Sigmoid colon (tissue), 6 donors: ENCODE measurements at regions not wholly inside any gene's neighbourhood (a gene's known extent, or its start where the extent isn't known, plus 50 kb on each side); places are given as distances from the start of the nearest gene placed in this dataset.

Experiments
- DNase-seq: peaks from one replicate; pipeline ENCODE4 v3.0.0-alpha.2; 2019
- H3K27ac ChIP-seq, 4 donors: fragments of 200-600 bp; sonication (generic); one replicate each; pipeline ENCODE4 v1.5.1; 2016 to 2019; ENCODE audit warnings: mild to moderate bottlenecking in 1 of 4
- H3K27me3 ChIP-seq, 3 donors: fragments of 200-600 bp; sonication (generic); one replicate each; pipeline ENCODE4 v1.5.1; 2019; ENCODE audit warnings: mild to moderate bottlenecking in 1 of 3
- H3K36me3 ChIP-seq, 4 donors: fragments of 200-600 bp; sonication (generic); one replicate each; pipeline ENCODE4 v1.5.1; 2016 to 2019
- H3K4me1 ChIP-seq, 4 donors: fragments of 200-600 bp; sonication (generic); one replicate each; pipeline ENCODE4 v1.5.1; 2017 to 2019
- H3K4me3 ChIP-seq, 4 donors: fragments of 200-600 bp; sonication (generic); one replicate each; pipeline ENCODE4 v1.5.1; 2017 to 2019; ENCODE audit warnings: mild to moderate bottlenecking in 2 of 4, moderate library complexity in 1 of 4
- H3K9me3 ChIP-seq, 4 donors: fragments of 200-600 bp in 3 of 4; sonication (generic) in 3 of 4; one replicate each; pipeline versions ENCODE4 v1.5.1 to v1.6.1; 2013 to 2019
- EP300 ChIP-seq, 4 donors: sonication (generic); formaldehyde crosslinking; IDR thresholded peaks; one replicate each; pipeline ENCODE4 v1.6.1; 2017; ENCODE audit warnings: antibody characterized with exemption in 4 of 4
- POLR2A ChIP-seq, 2 donors: fragments of 450-650 bp; IDR thresholded peaks; one replicate each; pipeline ENCODE4 v1.6.1; 2016; ENCODE audit warnings: antibody characterized with exemption in 2 of 2, mild to moderate bottlenecking in 2 of 2, moderate library complexity in 2 of 2
- POLR2AphosphoS5 ChIP-seq, 4 donors: sonication (generic); formaldehyde crosslinking; IDR thresholded peaks; one replicate each; pipeline ENCODE4 v1.6.1; 2017; ENCODE audit warnings: antibody characterized with exemption in 4 of 4
- WGBS, 2 donors: extraction: QIAGEN DNeasy Blood & Tissue Kit; methylation state at CpG; one replicate each; pipeline ENCODE4 v1.1.7; 2013; 5-methylcytosine and 5-hydroxymethylcytosine counted together
- intact Hi-C: fragments of 100-400 bp; cut with DNase I; formaldehyde crosslinking; loops from one replicate; pipeline ENCODE4 v1.15.1; 2023
- TF ChIP-seq, protein P1 (sequence below), 4 experiments: fragments of 450-650 bp in 3 of 4; fragments of 200-600 bp in 1 of 4; IDR thresholded peaks; one replicate each; pipeline ENCODE4 v1.5.1; 2016 to 2019; ENCODE audit warnings: antibody characterized with exemption in 4 of 4, mild to moderate bottlenecking in 3 of 4, moderate library complexity in 2 of 4
- donor health status: healthy with polysubstance abuse.
- donor health status: healthy.

DNA sequence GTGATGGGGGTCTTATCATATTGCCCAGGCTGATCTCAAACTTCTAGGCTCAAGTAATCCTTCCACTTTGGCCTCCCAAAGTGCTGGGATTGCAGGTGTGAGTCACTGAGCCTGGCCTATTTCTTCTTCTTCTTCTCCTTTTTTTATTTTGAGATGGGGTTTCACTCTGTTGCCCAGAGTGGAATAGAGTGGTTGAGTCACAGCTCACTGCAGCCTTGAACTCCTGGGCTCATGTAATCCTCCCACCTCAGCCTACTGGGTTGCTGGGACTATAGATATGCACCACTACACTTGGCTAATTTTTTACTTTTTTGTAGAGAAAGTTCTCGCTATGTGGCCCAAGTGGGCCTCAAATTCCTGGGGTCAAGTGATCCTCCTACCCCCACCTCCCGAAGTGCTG is 124.3 kb downstream of the SKIDA1 start:
- H3K27ac ChIP-seq: no peak overlapping the region
- intact Hi-C loops: no loop called here
- WGBS, 2 donors: 91 to 95% methylated on average over 2 of the region's 2 CpGs

DNA sequence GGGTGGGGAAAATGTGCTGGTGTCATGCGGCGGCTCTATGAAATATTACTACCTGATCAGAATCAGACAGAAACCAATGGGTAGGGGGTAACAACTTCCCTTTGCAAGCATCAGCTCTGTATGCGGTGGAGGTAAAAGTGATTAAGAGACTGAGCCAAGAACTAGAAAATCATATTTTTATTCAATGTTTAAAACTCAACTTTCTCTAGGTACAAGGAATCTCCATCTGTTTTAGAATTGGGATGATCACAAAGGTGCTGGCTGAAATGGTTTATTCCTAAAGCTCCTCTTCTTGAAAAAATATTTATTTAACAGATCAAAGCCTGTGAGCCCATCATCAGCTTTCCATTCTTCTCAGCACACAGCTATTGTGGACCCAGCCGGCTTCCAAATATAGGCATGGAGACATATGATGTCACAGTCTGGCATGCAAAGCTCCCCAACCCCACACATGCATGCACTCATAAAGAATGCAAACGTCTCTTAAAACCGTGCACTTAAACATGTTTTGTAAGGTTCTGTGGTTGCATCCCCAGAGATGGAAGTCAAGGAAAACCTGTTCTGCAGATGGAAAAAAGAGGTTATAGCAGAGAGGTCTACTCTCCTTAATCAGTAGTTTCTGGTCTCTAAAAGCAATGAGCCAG is 126.0 kb downstream of the SKIDA1 start:
- intact Hi-C loops: no loop called here
- DNase-seq: no peak

More for the DNA sequence above, 124.3 kb downstream of the SKIDA1 start:
- no peak for TF ChIP-seq EP300 (IDR thresholded peaks at IDR 0.05)
- TF ChIP-seq POLR2A (IDR thresholded peaks at IDR 0.05): no peak
- no peak for TF ChIP-seq POLR2AphosphoS5 (IDR thresholded peaks at IDR 0.05)
- TF ChIP-seq, protein P1, sequence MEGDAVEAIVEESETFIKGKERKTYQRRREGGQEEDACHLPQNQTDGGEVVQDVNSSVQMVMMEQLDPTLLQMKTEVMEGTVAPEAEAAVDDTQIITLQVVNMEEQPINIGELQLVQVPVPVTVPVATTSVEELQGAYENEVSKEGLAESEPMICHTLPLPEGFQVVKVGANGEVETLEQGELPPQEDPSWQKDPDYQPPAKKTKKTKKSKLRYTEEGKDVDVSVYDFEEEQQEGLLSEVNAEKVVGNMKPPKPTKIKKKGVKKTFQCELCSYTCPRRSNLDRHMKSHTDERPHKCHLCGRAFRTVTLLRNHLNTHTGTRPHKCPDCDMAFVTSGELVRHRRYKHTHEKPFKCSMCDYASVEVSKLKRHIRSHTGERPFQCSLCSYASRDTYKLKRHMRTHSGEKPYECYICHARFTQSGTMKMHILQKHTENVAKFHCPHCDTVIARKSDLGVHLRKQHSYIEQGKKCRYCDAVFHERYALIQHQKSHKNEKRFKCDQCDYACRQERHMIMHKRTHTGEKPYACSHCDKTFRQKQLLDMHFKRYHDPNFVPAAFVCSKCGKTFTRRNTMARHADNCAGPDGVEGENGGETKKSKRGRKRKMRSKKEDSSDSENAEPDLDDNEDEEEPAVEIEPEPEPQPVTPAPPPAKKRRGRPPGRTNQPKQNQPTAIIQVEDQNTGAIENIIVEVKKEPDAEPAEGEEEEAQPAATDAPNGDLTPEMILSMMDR (IDR thresholded peaks at IDR 0.05): no peak
- DNase-seq: no peak
- Histone ChIP-seq H3K9me3 (no peaks in the 10 kb centered on the region), H3K4me1 (peaks cover 0 to 23% (median 20%) of the 10 kb centered on the region in 4 donors), H3K4me3 (no peak overlapping the region), H3K36me3 (no peaks in the 10 kb centered on the region), H3K27me3 (no peaks in the 10 kb centered on the region)

DNA sequence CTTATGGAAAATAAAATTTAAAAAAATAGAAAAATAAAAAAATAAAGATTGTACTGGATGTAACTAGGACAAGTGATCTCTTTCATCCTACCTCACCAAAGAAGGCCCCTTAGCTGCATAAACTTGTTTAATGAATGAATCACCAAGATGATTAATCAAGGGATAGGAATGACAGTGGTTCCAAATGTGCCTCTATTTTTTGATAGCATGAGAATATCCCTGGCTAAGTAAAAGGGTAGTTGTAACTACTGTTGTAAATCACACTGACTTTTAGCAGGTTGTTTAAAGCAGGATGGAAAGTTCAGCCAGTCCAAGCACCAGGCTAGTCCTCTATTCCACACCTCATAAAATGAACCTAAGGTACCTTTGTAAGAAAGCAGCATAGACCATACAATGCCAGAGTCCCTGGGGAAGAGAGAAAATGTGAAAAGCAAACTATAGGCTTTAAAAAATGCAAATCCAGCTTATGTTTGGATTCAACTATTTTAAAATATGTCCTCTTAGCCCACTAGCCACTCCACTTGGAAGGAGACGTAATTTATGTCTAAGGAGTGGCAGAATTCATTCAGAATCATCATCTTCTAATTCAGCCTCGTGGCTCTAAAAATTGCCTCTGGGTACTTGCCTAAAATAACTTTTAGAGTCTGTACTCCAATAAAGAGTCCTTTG is 126.8 kb downstream of the SKIDA1 start:
- no peaks in the 10 kb centered on the region for H3K36me3 ChIP-seq
- H3K27ac ChIP-seq: peak overlapping the region in 1 of 4 donors; percentile 37
- H3K4me3 ChIP-seq: no peak overlapping the region
- no peak for TF ChIP-seq POLR2A (IDR thresholded peaks at IDR 0.05)
- peak in 3 of 4 donors; percentile 32 to 51 (median 42) for TF ChIP-seq POLR2AphosphoS5 (IDR thresholded peaks at IDR 0.05)
- no peaks in the 10 kb centered on the region for H3K27me3 ChIP-seq
- WGBS, 2 donors: 22 to 56% methylated on average over 2 of the region's 2 CpGs
- H3K4me1 ChIP-seq: peaks cover 0 to 23% (median 20%) of the 10 kb centered on the region in 4 donors
- H3K9me3 ChIP-seq: no peaks in the 10 kb centered on the region
- DNase-seq: no peak
- intact Hi-C loops: no loop called here

More for the DNA sequence above, 126.0 kb downstream of the SKIDA1 start:
- Histone ChIP-seq H3K27ac (peak overlapping the region in 1 of 4 donors; percentile 37), H3K4me1 (peaks cover 0 to 23% (median 20%) of the 10 kb centered on the region in 4 donors), H3K27me3 (no peaks in the 10 kb centered on the region), H3K36me3 (no peaks in the 10 kb centered on the region), H3K4me3 (no peak overlapping the region), H3K9me3 (no peaks in the 10 kb centered on the region)
- WGBS, 2 donors: 46 to 52% methylated on average over 6 of the region's 6 CpGs
- TF ChIP-seq POLR2AphosphoS5 (IDR thresholded peaks at IDR 0.05): no peak
- TF ChIP-seq POLR2A (IDR thresholded peaks at IDR 0.05): no peak
- no peak for TF ChIP-seq EP300 (IDR thresholded peaks at IDR 0.05)
- TF ChIP-seq, protein P1 (IDR thresholded peaks at IDR 0.05): no peak

DNA sequence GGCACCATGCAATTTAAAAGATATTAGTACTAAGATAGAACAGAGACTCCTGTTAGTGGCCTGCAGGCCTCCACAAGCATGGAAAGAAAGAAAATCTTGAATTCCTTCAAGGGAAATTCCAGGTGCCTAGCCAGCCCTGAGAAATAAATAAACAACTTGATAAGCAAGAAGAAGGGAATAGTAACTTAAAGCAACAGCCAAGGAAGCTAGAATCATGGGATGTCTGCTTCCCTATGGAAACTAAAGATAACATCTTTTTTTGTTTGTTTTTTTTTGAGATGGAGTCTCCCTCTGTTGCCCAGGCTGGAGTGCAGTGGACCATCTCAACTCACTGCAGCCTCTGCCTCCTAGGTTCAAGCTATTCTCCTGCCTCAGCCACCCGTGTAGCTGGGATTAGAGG is 128.6 kb downstream of the SKIDA1 start:
- 73 to 80% methylated on average over 1 of the region's 1 CpG for WGBS, 2 donors
- Histone ChIP-seq H3K4me3 (no peak overlapping the region), H3K27me3 (no peaks in the 10 kb centered on the region), H3K36me3 (no peaks in the 10 kb centered on the region), H3K9me3 (no peaks in the 10 kb centered on the region), H3K4me1 (peaks cover 0 to 23% (median 14%) of the 10 kb centered on the region in 4 donors), H3K27ac (no peak overlapping the region)
- DNase-seq: no peak
- TF ChIP-seq POLR2A (IDR thresholded peaks at IDR 0.05): no peak
- no peak for TF ChIP-seq EP300 (IDR thresholded peaks at IDR 0.05)
- no peak for TF ChIP-seq POLR2AphosphoS5 (IDR thresholded peaks at IDR 0.05)
- TF ChIP-seq, protein P1 (IDR thresholded peaks at IDR 0.05): no peak
- intact Hi-C loops: no loop called here

DNA sequence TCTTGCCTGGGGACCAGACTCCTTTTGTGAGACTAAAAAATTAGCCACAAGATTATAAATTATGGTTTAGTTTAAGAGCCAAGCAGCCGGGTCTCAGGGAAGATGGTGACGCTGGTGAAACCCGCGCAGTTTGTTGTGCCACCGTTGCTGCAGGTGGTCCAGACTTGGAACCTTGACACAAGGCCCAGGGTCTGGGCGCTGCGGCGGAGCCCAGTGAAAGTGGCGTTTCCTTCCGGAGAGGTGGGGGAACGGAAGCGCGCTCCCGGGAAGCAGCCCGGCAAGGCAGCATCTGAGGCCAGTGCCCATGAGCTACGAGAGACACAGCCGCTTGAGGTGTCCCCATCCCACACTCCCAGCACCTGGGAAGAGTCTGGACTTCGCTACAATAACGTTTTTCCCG is 131.6 kb downstream of the SKIDA1 start:
- Histone ChIP-seq H3K9me3 (no peaks in the 10 kb centered on the region), H3K4me3 (no peak overlapping the region), H3K4me1 (peaks cover 0 to 10% (median 5%) of the 10 kb centered on the region in 4 donors), H3K27me3 (no peaks in the 10 kb centered on the region), H3K36me3 (no peaks in the 10 kb centered on the region), H3K27ac (no peak overlapping the region)
- no peak for TF ChIP-seq POLR2AphosphoS5 (IDR thresholded peaks at IDR 0.05)
- TF ChIP-seq POLR2A (IDR thresholded peaks at IDR 0.05): no peak
- no peak for TF ChIP-seq EP300 (IDR thresholded peaks at IDR 0.05)
- WGBS, 2 donors: 93 to 94% methylated on average over 20 of the region's 20 CpGs
- no peak for DNase-seq
- intact Hi-C loops: no loop called here
